Adrenal gland (tissue), 9 donors: ENCODE measurements at regions not wholly inside any gene's neighbourhood (a gene's known extent, or its start where the extent isn't known, plus 50 kb on each side); places are given as distances from the start of the nearest gene placed in this dataset.

Source experiments
- DNase-seq, 7 donors: peaks; one replicate each; pipeline ENCODE4 v3.0.0-alpha.2; 2019 to 2020
- H3K27ac ChIP-seq, 5 donors: fragments of 200-600 bp; sonication (generic) in 4 of 5; 1 replicate in 3 of 5; 2 replicates in 2 of 5; pipeline versions ENCODE4 v1.5.1 to v1.8.0; 2016 to 2020; ENCODE audit warnings: mild to moderate bottlenecking in 1 of 5
- H3K27me3 ChIP-seq: fragments of 200-600 bp; 2 replicates; pipeline ENCODE4 v1.8.0; 2021
- H3K36me3 ChIP-seq, 2 donors: fragments of 200-600 bp; replicated peaks in 1 of 2; 1 replicate in 1 of 2; 2 replicates in 1 of 2; pipeline versions ENCODE4 v1.5.1 to v1.8.0; 2018 to 2022
- H3K4me1 ChIP-seq, 2 donors: fragments of 200-600 bp; replicated peaks in 1 of 2; 1 replicate in 1 of 2; 2 replicates in 1 of 2; pipeline versions ENCODE4 v1.5.1 to v1.8.0; 2018 to 2021
- H3K4me3 ChIP-seq, 4 donors: fragments of 200-600 bp; sonication (generic) in 3 of 4; one replicate each; pipeline ENCODE4 v1.5.1; 2016 to 2018
- H3K9me3 ChIP-seq, 3 donors: fragments of 200-600 bp; sonication (generic) in 1 of 3; replicated peaks in 1 of 3; 1 replicate in 2 of 3; 2 replicates in 1 of 3; pipeline versions ENCODE4 v1.5.1 to v1.8.0; 2016 to 2021
- POLR2A ChIP-seq, 2 donors: fragments of 450-650 bp; IDR thresholded peaks; one replicate each; pipeline ENCODE4 v1.6.1; 2017; ENCODE audit warnings: antibody characterized with exemption in 2 of 2, mild to moderate bottlenecking in 2 of 2, moderate library complexity in 1 of 2
- WGBS, 4 donors: extraction: QIAGEN DNeasy Blood & Tissue Kit in 2 of 4; methylation state at CpG; one replicate each; pipeline versions ENCODE4 v1.1.5 to v1.1.7; 2013 to 2017; 5-methylcytosine and 5-hydroxymethylcytosine counted together
- intact Hi-C, 2 donors: fragments of 100-400 bp; cut with DNase I; formaldehyde crosslinking; loops; one replicate each; pipeline versions ENCODE4 v1.14.1 to v1.15.0; 2022 to 2023
- TF ChIP-seq, protein P1 (sequence below), 6 experiments: fragments of 450-650 bp in 4 of 6; fragments of 200-600 bp in 2 of 6; sonication (generic) in 1 of 6; IDR thresholded peaks; 1 replicate in 5 of 6; 2 replicates in 1 of 6; pipeline versions ENCODE4 v1.5.1 to v1.8.0; 2016 to 2021; ENCODE audit warnings: antibody characterized with exemption in 6 of 6, mild to moderate bottlenecking in 2 of 6, moderate library complexity in 1 of 6
- donor health status: healthy with polysubstance abuse.
- donor health status: Bipolar disorder and iron deficiency.
- donor health status: DM: yes; HTN: yes; CAD: no.
- donor health status: DM: no; HTN: no; CAD: no.
- donor health status: DM: no; HTN: no; CAD: no.

DNA sequence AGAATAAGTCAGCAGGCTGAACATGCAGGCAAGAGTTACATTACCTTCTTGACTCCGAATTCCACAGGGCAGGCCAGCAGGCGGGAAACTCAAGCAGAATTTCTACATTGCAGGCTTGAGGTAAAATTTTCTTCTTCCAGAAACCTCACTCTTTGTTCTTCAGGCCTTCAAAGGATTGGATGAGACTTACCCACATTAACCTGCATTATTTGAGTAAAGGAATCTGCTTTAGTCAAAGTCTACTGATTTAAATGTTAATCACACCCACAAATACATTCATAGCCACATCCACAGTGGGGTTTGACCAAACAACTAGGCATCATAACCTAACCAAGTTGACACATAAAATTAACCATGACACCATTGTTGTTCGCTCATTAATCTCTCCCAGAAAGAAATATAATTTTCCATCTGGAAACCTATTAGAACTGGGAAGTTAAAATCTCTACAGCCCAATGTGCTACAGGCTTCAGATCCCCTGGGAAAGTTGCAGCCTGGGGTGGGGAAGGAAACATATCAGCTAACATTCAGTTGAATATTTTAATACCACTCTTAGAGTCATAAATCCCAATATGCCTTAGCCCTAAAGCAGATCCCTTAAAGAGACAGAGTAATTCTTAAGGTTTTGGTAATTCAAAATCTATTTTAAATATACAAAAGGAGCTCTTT is 468.2 kb upstream of the TNP1 start:
- no peak overlapping the region for H3K27ac ChIP-seq
- H3K36me3 ChIP-seq = no peaks in the 10 kb centered on the region
- no peaks in the 10 kb centered on the region for H3K9me3 ChIP-seq
- peaks cover 0 to 5% of the 10 kb centered on the region in 2 donors for H3K4me1 ChIP-seq
- TF ChIP-seq, protein P1, sequence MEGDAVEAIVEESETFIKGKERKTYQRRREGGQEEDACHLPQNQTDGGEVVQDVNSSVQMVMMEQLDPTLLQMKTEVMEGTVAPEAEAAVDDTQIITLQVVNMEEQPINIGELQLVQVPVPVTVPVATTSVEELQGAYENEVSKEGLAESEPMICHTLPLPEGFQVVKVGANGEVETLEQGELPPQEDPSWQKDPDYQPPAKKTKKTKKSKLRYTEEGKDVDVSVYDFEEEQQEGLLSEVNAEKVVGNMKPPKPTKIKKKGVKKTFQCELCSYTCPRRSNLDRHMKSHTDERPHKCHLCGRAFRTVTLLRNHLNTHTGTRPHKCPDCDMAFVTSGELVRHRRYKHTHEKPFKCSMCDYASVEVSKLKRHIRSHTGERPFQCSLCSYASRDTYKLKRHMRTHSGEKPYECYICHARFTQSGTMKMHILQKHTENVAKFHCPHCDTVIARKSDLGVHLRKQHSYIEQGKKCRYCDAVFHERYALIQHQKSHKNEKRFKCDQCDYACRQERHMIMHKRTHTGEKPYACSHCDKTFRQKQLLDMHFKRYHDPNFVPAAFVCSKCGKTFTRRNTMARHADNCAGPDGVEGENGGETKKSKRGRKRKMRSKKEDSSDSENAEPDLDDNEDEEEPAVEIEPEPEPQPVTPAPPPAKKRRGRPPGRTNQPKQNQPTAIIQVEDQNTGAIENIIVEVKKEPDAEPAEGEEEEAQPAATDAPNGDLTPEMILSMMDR (IDR thresholded peaks at IDR 0.05) = no peak
- no peak for TF ChIP-seq POLR2A (IDR thresholded peaks at IDR 0.05)
- H3K4me3 ChIP-seq = no peak overlapping the region
- 95 to 96% (median 95%) methylated on average over 3 of the region's 3 CpGs for WGBS, 4 donors
- no peaks in the 10 kb centered on the region for H3K27me3 ChIP-seq
- no peak for DNase-seq
- intact Hi-C loops = no loop called here

- Histone ChIP-seq H3K27me3 (no peaks in the 10 kb centered on the region), H3K9me3 (no peaks in the 10 kb centered on the region), H3K4me1 (peaks cover 0 to 2% of the 10 kb centered on the region in 2 donors), H3K27ac (no peak overlapping the region), H3K36me3 (no peaks in the 10 kb centered on the region), H3K4me3 (no peak overlapping the region)
- no peak for TF ChIP-seq POLR2A (IDR thresholded peaks at IDR 0.05)
- TF ChIP-seq, protein P1 (IDR thresholded peaks at IDR 0.05) = no peak
- intact Hi-C loops = no loop called here
- 83 to 94% (median 87%) methylated on average over 1 of the region's 1 CpG for WGBS, 4 donors
- DNase-seq = no peak
Observed at GRCh38 chr2:217326238-217327022, 466.6 kb upstream of the TNP1 start.

- Histone ChIP-seq H3K4me1 (no peaks in the 10 kb centered on the region), H3K27ac (no peak overlapping the region), H3K9me3 (no peaks in the 10 kb centered on the region), H3K36me3 (no peaks in the 10 kb centered on the region), H3K27me3 (no peaks in the 10 kb centered on the region), H3K4me3 (no peak overlapping the region)
- intact Hi-C loops = no loop called here
- DNase-seq = no peak
- TF ChIP-seq, protein P1 (IDR thresholded peaks at IDR 0.05) = no peak
- no peak for TF ChIP-seq POLR2A (IDR thresholded peaks at IDR 0.05)
- 82 to 89% (median 87%) methylated on average over 2 of the region's 2 CpGs for WGBS, 4 donors
Observed at GRCh38 chr2:217325816-217326215, 466.0 kb upstream of the TNP1 start.

DNA sequence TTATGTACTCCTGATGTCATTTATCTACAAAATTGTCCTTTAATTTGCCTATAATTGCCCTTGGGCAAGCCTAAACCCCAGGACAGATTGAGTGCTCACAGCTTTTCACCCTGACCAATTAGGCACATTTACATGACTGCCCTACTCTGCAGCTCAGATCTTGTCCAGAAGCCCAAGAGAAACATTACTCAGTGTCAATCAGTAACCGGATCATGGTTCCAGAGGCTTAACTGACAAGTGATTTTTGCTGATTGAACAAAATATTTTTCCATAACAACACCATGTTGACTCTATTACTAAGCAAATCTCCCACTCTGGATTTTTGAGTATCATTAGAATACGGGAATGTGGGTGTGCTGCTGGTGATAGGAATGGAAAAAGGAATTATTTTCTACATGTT is 465.4 kb upstream of the TNP1 start:
- H3K27me3 ChIP-seq = no peaks in the 10 kb centered on the region
- H3K4me1 ChIP-seq = no peaks in the 10 kb centered on the region
- no peak overlapping the region for H3K27ac ChIP-seq
- WGBS, 4 donors = 91 to 100% (median 96%) methylated on average over 2 of the region's 2 CpGs
- intact Hi-C loops = no loop called here
- H3K4me3 ChIP-seq = no peak overlapping the region
- no peak for TF ChIP-seq POLR2A (IDR thresholded peaks at IDR 0.05)
- H3K36me3 ChIP-seq = no peaks in the 10 kb centered on the region
- no peak for DNase-seq
- no peaks in the 10 kb centered on the region for H3K9me3 ChIP-seq
